HG03045 (cell line): ENCODE measurements at regions not wholly inside any gene's neighbourhood (a gene's known extent, or its start where the extent isn't known, plus 50 kb on each side); places are given as distances from the start of the nearest gene placed in this dataset.

Experiments
- ATAC-seq: cut with Tn5 transposase; IDR thresholded peaks from one replicate; pipeline ENCODE4 v1.9.1; 2021; ENCODE audit warnings: mild to moderate bottlenecking, moderate library complexity; ENCODE audit not compliant: unreplicated experiment

GRCh38 chrX:38856670-38857265 is 55.5 kb downstream of the MID1IP1 start:
- ATAC-seq, result no peak

GRCh38 chrX:38857736-38858523 is 56.7 kb downstream of the MID1IP1 start:
- no peak for ATAC-seq

GRCh38 chrX:38859602-38860001 is 58.3 kb downstream of the MID1IP1 start:
- ATAC-seq, result no peak

GRCh38 chrX:38860106-38861013 is 59.1 kb downstream of the MID1IP1 start:
- ATAC-seq, result no peak

- no peak for ATAC-seq
Observed at GRCh38 chrX:38861489-38861888, 60.2 kb downstream of the MID1IP1 start.

GRCh38 chrX:38862100-38862499 is 60.8 kb downstream of the MID1IP1 start:
- no peak for ATAC-seq

GRCh38 chrX:38864165-38864564 is 62.9 kb downstream of the MID1IP1 start:
- ATAC-seq, result no peak

- no peak for ATAC-seq
Observed at GRCh38 chrX:38868321-38868720, 67.1 kb downstream of the MID1IP1 start.

- ATAC-seq, result no peak
Observed at GRCh38 chrX:38868941-38869401, 67.7 kb downstream of the MID1IP1 start.

- ATAC-seq, result no peak
Observed at GRCh38 chrX:38870361-38870895, 69.2 kb downstream of the MID1IP1 start.

- ATAC-seq, result no peak
Observed at GRCh38 chrX:38871129-38872029, 70.1 kb downstream of the MID1IP1 start.

GRCh38 chrX:38877366-38877765 is 76.1 kb downstream of the MID1IP1 start:
- no peak for ATAC-seq

GRCh38 chrX:38878641-38879340 is 77.5 kb downstream of the MID1IP1 start:
- ATAC-seq, result no peak

GRCh38 chrX:38879631-38880220 is 78.5 kb downstream of the MID1IP1 start:
- ATAC-seq, result peak; percentile 63

- ATAC-seq, result no peak
Observed at GRCh38 chrX:38880296-38880854, 79.1 kb downstream of the MID1IP1 start.

- ATAC-seq, result no peak
Observed at GRCh38 chrX:38881066-38881465, 79.8 kb downstream of the MID1IP1 start.

- no peak for ATAC-seq
Observed at GRCh38 chrX:38881727-38882126, 80.5 kb downstream of the MID1IP1 start.

GRCh38 chrX:38882894-38883626 is 81.8 kb downstream of the MID1IP1 start:
- no peak for ATAC-seq
